IMR-90 (cell line): ENCODE measurements at regions not wholly inside any gene's neighbourhood (a gene's known extent, or its start where the extent isn't known, plus 50 kb on each side); places are given as distances from the start of the nearest gene placed in this dataset.

Experiments used
- ATAC-seq: fragments of 200-7000 bp; cut with Tn5 transposase; 2 replicates; pipeline ENCODE4 v1.9.1; 2020; ENCODE audit warnings: low read depth, mild to moderate bottlenecking, moderate library complexity
- BruUV-seq: library from RNA; stranded (reverse); fragments of 400-500 nt; replicated peaks from 2 replicates; lab custom pipeline; 2021; lab: Mats Ljungman, UMichigan
- CTCF ChIA-PET: fragments of 300-600 bp; formaldehyde crosslinking; extraction: SDS; loops from one replicate; lab custom pipeline; 2021; ENCODE audit warnings: antibody characterized with exemption; lab: Yijun Ruan, JAX
- POLR2A ChIA-PET: fragments of 300-600 bp; sonication (Branson Sonifier 250); formaldehyde crosslinking; loops from one replicate; lab custom pipeline; 2022; ENCODE audit warnings: antibody characterized with exemption; ENCODE audit not compliant: unreplicated experiment; lab: Charles Lee
- DNase-seq: peaks from one replicate; pipeline ENCODE4 v3.0.0; 2013
- H2AFZ ChIP-seq: replicated peaks from 2 replicates; pipeline ENCODE3; 2013; ENCODE audit warnings: low read length, mild to moderate bottlenecking; ENCODE audit not compliant: poor library complexity
- H2AK5ac ChIP-seq: 2 replicates; pipeline ENCODE4 v1.6.1; 2013; ENCODE audit warnings: low read depth, low read length, inconsistent platforms
- H2AK9ac ChIP-seq: replicated peaks from 2 replicates; pipeline ENCODE3; 2013; ENCODE audit warnings: mild to moderate bottlenecking, low read depth, low read length, moderate library complexity; ENCODE audit not compliant: poor library complexity
- H2BK120ac ChIP-seq: 2 replicates; pipeline ENCODE4 v1.6.1; 2013; ENCODE audit warnings: low read depth, low read length, inconsistent platforms
- H2BK15ac ChIP-seq: 3 replicates; pipeline ENCODE4 v1.6.1; 2013; ENCODE audit warnings: low read depth, low read length, inconsistent platforms
- H2BK20ac ChIP-seq: 2 replicates; pipeline ENCODE4 v1.6.1; 2013; ENCODE audit warnings: low read depth, mild to moderate bottlenecking, inconsistent platforms, low read length, moderate library complexity
- H2BK5ac ChIP-seq: 2 replicates; pipeline ENCODE4 v1.6.1; 2013; ENCODE audit warnings: mild to moderate bottlenecking, low read depth, low read length, inconsistent platforms; ENCODE audit not compliant: poor library complexity, severe bottlenecking
- H3K14ac ChIP-seq: replicated peaks from 2 replicates; pipeline ENCODE4 v1.6.1; 2013; ENCODE audit warnings: low read depth, low read length, inconsistent platforms
- H3K18ac ChIP-seq: 2 replicates; pipeline ENCODE4 v1.6.1; 2013; ENCODE audit warnings: low read depth, low read length, control low read depth
- H3K23ac ChIP-seq: 2 replicates; pipeline ENCODE4 v1.6.1; 2013; ENCODE audit warnings: low read depth, low read length, inconsistent platforms
- H3K27ac ChIP-seq: 2 replicates; pipeline ENCODE4 v1.5.1; 2013; ENCODE audit warnings: mild to moderate bottlenecking, control low read depth, low read length; ENCODE audit not compliant: insufficient read depth
- H3K27me3 ChIP-seq: 2 replicates; pipeline ENCODE4 v1.6.1; 2013; ENCODE audit warnings: low read length; ENCODE audit not compliant: control insufficient read depth, insufficient read depth
- H3K36me3 ChIP-seq: 2 replicates; pipeline ENCODE4 v1.6.1; 2013; ENCODE audit warnings: low read length, mixed read lengths; ENCODE audit not compliant: control insufficient read depth, insufficient read depth
- H3K4ac ChIP-seq: 2 replicates; pipeline ENCODE4 v1.6.1; 2013; ENCODE audit warnings: low read depth, low read length, inconsistent platforms
- H3K4me1 ChIP-seq: 2 replicates; pipeline ENCODE4 v1.6.1; 2013; ENCODE audit warnings: low read length, mixed read lengths; ENCODE audit not compliant: control insufficient read depth, insufficient read depth
- H3K4me2 ChIP-seq: 2 replicates; pipeline ENCODE4 v1.6.1; 2013; ENCODE audit warnings: low read depth, mild to moderate bottlenecking, control low read depth, low read length, moderate library complexity
- H3K4me3 ChIP-seq: 2 replicates; pipeline ENCODE4 v1.5.1; 2013; ENCODE audit warnings: low read depth, mild to moderate bottlenecking, control low read depth, low read length, moderate library complexity; ENCODE audit not compliant: insufficient read depth
- H3K56ac ChIP-seq: 2 replicates; pipeline ENCODE4 v1.6.1; 2013; ENCODE audit warnings: low read length, inconsistent platforms; ENCODE audit not compliant: insufficient read depth; ENCODE audit errors: extremely low read depth
- H3K79me1 ChIP-seq, 2 experiments: 2 replicates each; pipeline ENCODE4 v1.6.1; 2013; ENCODE audit warnings: low read length in 2 of 2, inconsistent platforms in 1 of 2, low read depth in 1 of 2
- H3K9ac ChIP-seq: 2 replicates; pipeline ENCODE4 v1.6.1; 2013; ENCODE audit warnings: low read depth, low read length, control low read depth
- H3K9me1 ChIP-seq: 2 replicates; pipeline ENCODE4 v1.6.1; 2013; ENCODE audit warnings: low read length, inconsistent platforms; ENCODE audit not compliant: insufficient read depth
- H3K9me3 ChIP-seq: 2 replicates; pipeline ENCODE4 v1.6.1; 2013; ENCODE audit warnings: low read length; ENCODE audit not compliant: control insufficient read depth, insufficient read depth
- H4K20me1 ChIP-seq: 2 replicates; pipeline ENCODE4 v1.6.1; 2013; ENCODE audit warnings: low read length, inconsistent platforms; ENCODE audit not compliant: insufficient read depth
- H4K5ac ChIP-seq: 2 replicates; pipeline ENCODE4 v1.6.1; 2013; ENCODE audit warnings: mild to moderate bottlenecking, low read depth, low read length, control low read depth
- H4K8ac ChIP-seq, 2 experiments: 2 replicates each; pipeline ENCODE4 v1.6.1; 2013; ENCODE audit warnings: low read depth in 2 of 2, low read length in 2 of 2, control low read depth in 1 of 2, inconsistent platforms in 1 of 2
- H4K91ac ChIP-seq: 2 replicates; pipeline ENCODE4 v1.6.1; 2013; ENCODE audit warnings: low read depth, low read length, inconsistent platforms; ENCODE audit not compliant: insufficient read depth
- BHLHE40 ChIP-seq: fragments of 150-350 bp; IDR thresholded peaks from 2 replicates; pipeline ENCODE4 v1.6.1; 2016; ENCODE audit warnings: mild to moderate bottlenecking, low read depth, low read length
- CEBPB ChIP-seq: IDR thresholded peaks from 2 replicates; pipeline ENCODE4 v1.6.1; 2012; ENCODE audit warnings: low read depth, low read length, improper control_type of control experiment
- CHD1 ChIP-seq: IDR thresholded peaks from 2 replicates; pipeline ENCODE4 v1.6.1; 2012; ENCODE audit warnings: low read depth, low read length, improper control_type of control experiment
- CTCF ChIP-seq: conservative IDR thresholded peaks from 2 replicates; pipeline ENCODE4 v1.5.1; 2012; ENCODE audit warnings: mild to moderate bottlenecking, low read depth, low read length, improper control_type of control experiment
- ELK1 ChIP-seq: fragments of 150-350 bp; IDR thresholded peaks from 2 replicates; pipeline ENCODE4 v1.6.1; 2016; ENCODE audit warnings: low read depth, mild to moderate bottlenecking, low read length, moderate library complexity, borderline replicate concordance
- FOS ChIP-seq: fragments of 150-350 bp; IDR thresholded peaks from 2 replicates; pipeline ENCODE4 v1.6.1; 2016; ENCODE audit warnings: low read depth, low read length
- MAFK ChIP-seq: IDR thresholded peaks from 2 replicates; pipeline ENCODE4 v1.6.1; 2012; ENCODE audit warnings: low read depth, low read length, improper control_type of control experiment
- MAZ ChIP-seq: IDR thresholded peaks from 2 replicates; pipeline ENCODE4 v1.6.1; 2012; ENCODE audit warnings: low read depth, mild to moderate bottlenecking, low read length, improper control_type of control experiment, moderate library complexity, borderline replicate concordance
- MXI1 ChIP-seq: IDR thresholded peaks from 2 replicates; pipeline ENCODE4 v1.6.1; 2012; ENCODE audit warnings: low read depth, mild to moderate bottlenecking, low read length, moderate library complexity, borderline replicate concordance
- NFE2L2 ChIP-seq: fragments of 150-350 bp; IDR thresholded peaks from 2 replicates; pipeline ENCODE4 v1.6.1; 2016; ENCODE audit warnings: low read depth, mild to moderate bottlenecking, low read length
- POLR2A ChIP-seq: IDR thresholded peaks from 2 replicates; pipeline ENCODE4 v1.6.1; 2012; ENCODE audit warnings: mild to moderate bottlenecking, low read depth, low read length
- RAD21 ChIP-seq: IDR thresholded peaks from 2 replicates; pipeline ENCODE4 v1.6.1; 2012; ENCODE audit warnings: low read length, improper control_type of control experiment
- RCOR1 ChIP-seq: IDR thresholded peaks from 2 replicates; pipeline ENCODE4 v1.6.1; 2012; ENCODE audit warnings: mild to moderate bottlenecking, low read length, improper control_type of control experiment; ENCODE audit not compliant: insufficient replicate concordance
- RFX5 ChIP-seq: IDR thresholded peaks from 2 replicates; pipeline ENCODE4 v1.8.0; 2012; ENCODE audit warnings: low read depth, mild to moderate bottlenecking, low read length, moderate library complexity
- SMC3 ChIP-seq: fragments of 150-350 bp; IDR thresholded peaks from 2 replicates; pipeline ENCODE4 v1.6.1; 2016; ENCODE audit warnings: low read depth, mild to moderate bottlenecking, antibody characterized with exemption, low read length, moderate library complexity
- USF2 ChIP-seq: fragments of 150-350 bp; IDR thresholded peaks from 2 replicates; pipeline ENCODE4 v1.6.1; 2017; ENCODE audit warnings: mild to moderate bottlenecking, antibody characterized with exemption, low read length, low read depth
- WGBS, 2 experiments: methylation state at CpG; one replicate each; pipeline versions ENCODE4 v1.1.5 to v1.1.7; 2013; ENCODE audit warnings: missing lambda C conversion rate in 2 of 2; ENCODE audit not compliant: insufficient read length in 1 of 2; ENCODE audit errors: extremely low coverage in 2 of 2; 5-methylcytosine and 5-hydroxymethylcytosine counted together
- dilution Hi-C: fragments of 300-500 bp; cut with HindIII; formaldehyde crosslinking; loops from one replicate; pipeline ENCODE4 v1.14.3; 2018; ENCODE audit warnings: low sequenced_read_pairs; ENCODE audit not compliant: unreplicated experiment
- in situ Hi-C: fragments of 300-500 bp; cut with MboI; formaldehyde crosslinking; loops from 3 replicates; pipeline ENCODE4 v1.14.3; 2019; ENCODE audit warnings: low sequenced_read_pairs, inconsistent platforms, mixed read lengths
- intact Hi-C: fragments of 100-400 bp; cut with micrococcal nuclease; formaldehyde crosslinking; loops from 2 replicates; pipeline ENCODE4 v1.10.0; 2022

GRCh38 chr13:53856573-53857195, 828.1 kb downstream of the OLFM4 start:
- H2AK5ac ChIP-seq: no peak overlapping the region
- H3K14ac ChIP-seq: no peak overlapping the region
- DNase-seq (no peak), ATAC-seq (no peak)
- H3K56ac ChIP-seq: no peak overlapping the region
- no peak overlapping the region for H2AK9ac ChIP-seq
- H4K91ac ChIP-seq: no peak overlapping the region
- no peak overlapping the region for H2BK5ac ChIP-seq
- H3K4ac ChIP-seq: no peak overlapping the region
- no peak for TF ChIP-seq CHD1
- TF ChIP-seq RFX5: no peak
- TF ChIP-seq USF2: no peak
- no peak for TF ChIP-seq FOS
- no peak for TF ChIP-seq POLR2A
- TF ChIP-seq RCOR1: no peak
- TF ChIP-seq MAZ: no peak
- TF ChIP-seq NFE2L2: no peak
- no peak for TF ChIP-seq SMC3
- no peak for TF ChIP-seq ELK1
- no peak for TF ChIP-seq CEBPB
- no peak for TF ChIP-seq RAD21
- no peak for TF ChIP-seq CTCF
- no peak for TF ChIP-seq BHLHE40
- no peak for TF ChIP-seq MAFK
- TF ChIP-seq MXI1: no peak
- POLR2A ChIA-PET: no interaction called here
- H3K79me1 ChIP-seq: no peaks in the 10 kb centered on the region
- in situ Hi-C loops (no loop called here), dilution Hi-C loops (no loop called here), intact Hi-C loops (no loop called here)
- no peaks in the 10 kb centered on the region for H3K9me1 ChIP-seq
- H3K4me3 ChIP-seq: no peak overlapping the region
- no peak overlapping the region for H3K4me2 ChIP-seq
- H2BK15ac ChIP-seq: no peak overlapping the region
- CTCF ChIA-PET: no interaction called here
- no peaks in the 10 kb centered on the region for H3K27me3 ChIP-seq
- no CpG with 5 or more reads among the region's 2 CpGs for WGBS, 2 experiments
- no peak overlapping the region for H2AFZ ChIP-seq
- no peak overlapping the region for H3K9ac ChIP-seq
- H3K18ac ChIP-seq: no peak overlapping the region
- H3K27ac ChIP-seq: no peak overlapping the region
- BruUV-seq: no TSS peak
- no peak overlapping the region for H2BK20ac ChIP-seq
- H3K9me3 ChIP-seq: 0 out of 2 replicates have a peak, but pooled peaks cover 1% of the 10 kb centered on the region
- no peaks in the 10 kb centered on the region for H3K36me3 ChIP-seq
- H3K4me1 ChIP-seq: no peaks in the 10 kb centered on the region
- no peak overlapping the region for H2BK120ac ChIP-seq
- no peak overlapping the region for H3K23ac ChIP-seq
- H4K5ac ChIP-seq: no peak overlapping the region
- H4K8ac ChIP-seq: no peak overlapping the region
- no peaks in the 10 kb centered on the region for H4K20me1 ChIP-seq
